ENCODE measurements at regions not wholly inside any gene's neighbourhood (a gene's known extent, or its start where the extent isn't known, plus 50 kb on each side); places are given as distances from the start of the nearest gene placed in this dataset.
"Not testable (repeated sequence)": the region's sequence is repeated elsewhere in the genome, so short reads cannot be mapped to it uniquely, and the experiment has no call there.

DNA sequence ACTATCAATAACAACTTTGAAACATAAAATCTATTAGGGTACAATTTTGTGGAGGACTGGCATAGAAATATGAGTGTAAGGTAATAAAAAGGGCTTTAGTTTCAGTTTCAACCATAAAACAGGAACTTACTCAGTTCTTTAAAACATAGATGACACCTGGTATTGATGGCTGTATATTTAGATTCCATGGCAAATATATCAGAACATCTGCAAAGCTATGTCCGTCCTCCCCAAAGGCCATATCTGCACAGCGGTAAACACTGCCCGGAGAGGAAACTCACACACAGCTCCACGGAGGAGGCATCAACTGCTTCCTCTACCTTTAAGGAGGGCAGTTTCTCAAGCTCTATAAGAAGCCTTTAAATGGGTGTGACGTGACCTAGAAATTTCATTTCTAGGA lies 993.3 kb downstream of the BRD1 start:
- DNase-seq, result no peak

DNA sequence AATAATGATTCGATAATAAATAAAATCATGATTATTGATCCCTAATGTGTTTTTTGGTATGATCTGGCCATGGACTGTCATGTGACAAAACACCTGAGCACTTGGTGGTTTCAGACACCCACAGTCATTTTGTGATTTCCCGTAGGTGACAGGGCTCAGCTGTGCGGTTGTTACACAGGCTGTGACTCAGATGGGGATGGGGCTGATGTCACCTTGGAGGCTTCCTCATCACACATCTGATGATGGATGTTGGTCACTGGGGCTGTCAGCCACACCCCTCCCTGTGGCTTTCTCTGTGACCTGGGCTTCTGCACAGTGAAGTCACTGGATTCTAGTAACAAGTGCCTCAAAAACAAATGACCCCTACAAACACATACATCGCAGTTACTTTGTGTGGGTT lies 995.1 kb downstream of the BRD1 start:
- DNase-seq, result no peak

DNA sequence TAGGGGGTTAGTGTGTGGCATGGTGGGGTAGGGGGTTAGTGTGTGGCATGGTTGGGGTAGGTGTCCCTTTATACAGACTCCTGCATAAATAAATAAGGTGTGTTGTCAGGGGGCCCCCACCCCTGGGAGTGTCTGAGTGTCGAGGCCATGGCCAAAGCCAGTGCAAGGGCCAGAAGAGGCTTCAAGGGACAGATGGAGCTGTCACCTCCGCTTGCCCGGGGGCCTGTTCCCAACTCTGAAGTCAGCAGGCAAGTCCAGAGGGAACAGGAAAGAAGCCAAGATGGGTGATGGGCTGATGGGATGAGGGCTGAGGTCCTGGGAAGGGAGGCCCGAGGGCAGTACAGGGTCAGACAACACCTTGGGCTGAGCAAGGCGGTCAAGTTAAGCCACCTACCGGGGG lies 997.8 kb downstream of the BRD1 start:
- DNase-seq, result no peak

DNA sequence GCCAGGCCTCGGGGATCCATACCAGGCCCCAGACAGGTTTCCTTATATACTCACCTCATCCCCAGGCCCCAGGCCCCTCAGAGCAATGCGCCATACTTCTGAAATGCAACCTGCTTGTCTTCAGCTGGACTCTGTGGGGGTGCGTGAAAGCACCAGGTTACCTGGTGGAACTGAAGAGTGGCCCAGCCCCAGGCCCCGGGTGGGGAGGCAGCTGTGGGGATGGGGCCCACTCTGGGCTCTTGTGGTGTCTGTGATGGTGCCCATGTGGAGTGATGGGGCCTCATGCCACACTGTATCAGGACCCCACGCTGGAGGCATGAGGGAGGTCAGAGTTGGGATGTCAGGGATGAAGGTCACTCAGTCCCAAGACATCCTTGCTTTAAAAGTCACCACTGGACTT lies 999.0 kb downstream of the BRD1 start:
- no peak for DNase-seq

DNA sequence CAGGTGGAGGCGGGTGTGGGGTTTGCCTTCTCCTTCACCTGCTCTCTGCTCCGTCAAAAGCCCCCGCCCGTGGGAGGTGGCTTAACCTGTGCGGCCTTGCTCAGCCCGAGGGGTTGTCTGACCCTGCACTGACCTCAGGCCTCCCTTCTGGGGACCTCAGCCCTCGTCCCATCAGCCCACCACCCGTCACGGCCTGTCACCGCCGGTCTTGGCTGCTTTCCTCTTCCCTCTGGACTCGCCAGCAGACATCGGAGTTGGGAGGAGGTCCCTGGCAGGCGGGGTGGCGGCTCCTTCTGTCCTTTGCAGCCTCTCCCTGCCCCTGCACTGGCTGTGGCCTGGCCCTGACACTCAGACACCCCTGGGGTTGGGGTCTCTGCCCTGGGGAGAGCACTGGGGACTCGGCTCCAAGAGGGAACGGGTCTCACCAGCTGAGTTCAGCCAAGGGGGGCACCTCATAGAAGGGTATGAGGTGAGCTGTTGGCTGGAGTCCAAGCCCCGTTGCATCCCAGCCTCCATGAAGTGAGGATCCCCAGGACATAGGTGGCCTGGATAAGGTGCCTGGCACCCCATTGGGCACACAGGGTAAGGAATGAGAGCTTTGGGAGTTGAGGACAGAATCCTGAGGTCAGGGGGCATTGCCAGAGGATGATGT lies 999.6 kb downstream of the BRD1 start:
- DNase-seq, result no peak

DNA sequence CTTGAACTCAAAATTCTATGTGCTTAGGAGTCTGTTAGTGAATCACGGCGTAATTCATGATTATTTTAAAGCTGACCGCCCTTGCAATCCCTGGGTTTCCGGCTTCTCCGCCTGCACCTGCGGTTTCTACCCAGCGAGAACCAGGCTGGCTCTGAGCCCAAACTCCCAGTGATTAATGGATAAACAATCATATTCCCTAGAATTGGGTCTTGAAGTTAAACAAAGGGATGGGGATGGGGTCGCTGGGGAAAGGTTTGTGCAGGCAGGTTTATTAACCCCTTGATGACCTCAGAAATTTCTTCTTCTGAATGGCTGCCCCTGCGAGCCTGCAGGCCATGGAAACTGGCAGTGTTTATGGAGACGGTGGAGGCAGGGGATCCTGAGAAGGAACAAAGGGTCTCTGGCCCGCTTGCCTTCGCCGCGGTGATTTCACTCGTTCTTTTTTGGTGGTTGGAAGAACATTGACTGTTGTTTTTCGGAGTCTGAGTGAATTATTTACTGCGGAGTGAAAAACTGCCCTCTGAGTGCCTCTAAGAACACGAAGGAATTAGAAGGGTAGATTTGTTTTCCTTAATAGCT lies 1000.3 kb downstream of the BRD1 start:
- no peak for DNase-seq

DNA sequence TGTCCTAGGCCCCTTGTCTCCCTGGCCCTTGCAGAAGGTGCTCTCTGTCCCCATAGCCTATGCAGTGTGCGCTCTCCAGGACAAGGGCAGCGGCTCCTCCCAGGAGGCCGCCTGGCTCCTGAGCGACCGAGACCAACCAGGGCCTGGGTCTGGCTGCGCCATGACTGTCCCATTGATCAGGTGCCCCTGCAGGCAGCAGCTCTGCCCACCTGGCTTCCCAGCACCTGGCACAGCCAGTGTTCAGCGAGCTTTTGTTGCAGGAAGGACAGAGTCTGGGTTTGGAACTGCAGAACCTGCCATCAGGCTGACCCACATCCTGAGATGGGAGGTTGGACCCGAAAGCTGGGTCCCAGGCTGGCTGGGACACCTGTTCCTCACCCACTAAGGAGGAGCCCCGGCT lies 1001.1 kb downstream of the BRD1 start:
- no peak for DNase-seq

DNA sequence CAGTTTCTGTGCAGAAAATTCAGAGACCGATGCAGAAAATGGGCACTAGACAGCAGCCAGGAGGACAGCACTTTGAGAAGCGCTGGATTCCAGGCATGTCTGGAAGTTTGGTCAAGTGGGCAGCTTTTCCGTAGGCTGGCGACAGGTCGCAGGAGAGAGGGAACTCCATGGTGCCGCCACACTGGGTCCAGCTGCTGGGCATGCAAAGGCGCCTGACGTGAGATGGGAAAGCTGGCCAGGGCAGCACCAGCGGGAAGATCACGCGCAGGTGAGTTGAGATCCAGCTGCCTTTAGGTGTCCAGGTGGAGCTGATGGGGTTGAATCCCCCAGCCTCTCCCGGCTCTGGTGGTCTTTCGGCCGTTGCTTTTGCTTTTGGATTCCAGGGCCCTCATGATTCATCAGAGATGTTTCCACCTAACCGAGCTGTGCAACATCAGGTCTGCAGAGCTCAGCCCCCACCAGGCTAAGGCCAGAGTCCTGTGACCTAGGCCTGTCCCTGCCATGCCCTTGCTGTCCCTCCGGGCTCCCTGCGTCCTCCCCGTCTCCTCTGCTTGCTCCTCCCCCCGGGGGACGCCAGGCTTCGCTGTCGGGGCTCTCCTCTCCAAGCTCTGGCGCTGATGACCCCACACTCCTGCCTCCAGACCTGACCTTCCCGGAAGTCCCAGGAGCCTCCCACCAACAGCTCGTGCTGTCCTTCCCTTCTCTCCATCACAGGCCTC lies 1001.7 kb downstream of the BRD1 start:
- no peak for DNase-seq

DNA sequence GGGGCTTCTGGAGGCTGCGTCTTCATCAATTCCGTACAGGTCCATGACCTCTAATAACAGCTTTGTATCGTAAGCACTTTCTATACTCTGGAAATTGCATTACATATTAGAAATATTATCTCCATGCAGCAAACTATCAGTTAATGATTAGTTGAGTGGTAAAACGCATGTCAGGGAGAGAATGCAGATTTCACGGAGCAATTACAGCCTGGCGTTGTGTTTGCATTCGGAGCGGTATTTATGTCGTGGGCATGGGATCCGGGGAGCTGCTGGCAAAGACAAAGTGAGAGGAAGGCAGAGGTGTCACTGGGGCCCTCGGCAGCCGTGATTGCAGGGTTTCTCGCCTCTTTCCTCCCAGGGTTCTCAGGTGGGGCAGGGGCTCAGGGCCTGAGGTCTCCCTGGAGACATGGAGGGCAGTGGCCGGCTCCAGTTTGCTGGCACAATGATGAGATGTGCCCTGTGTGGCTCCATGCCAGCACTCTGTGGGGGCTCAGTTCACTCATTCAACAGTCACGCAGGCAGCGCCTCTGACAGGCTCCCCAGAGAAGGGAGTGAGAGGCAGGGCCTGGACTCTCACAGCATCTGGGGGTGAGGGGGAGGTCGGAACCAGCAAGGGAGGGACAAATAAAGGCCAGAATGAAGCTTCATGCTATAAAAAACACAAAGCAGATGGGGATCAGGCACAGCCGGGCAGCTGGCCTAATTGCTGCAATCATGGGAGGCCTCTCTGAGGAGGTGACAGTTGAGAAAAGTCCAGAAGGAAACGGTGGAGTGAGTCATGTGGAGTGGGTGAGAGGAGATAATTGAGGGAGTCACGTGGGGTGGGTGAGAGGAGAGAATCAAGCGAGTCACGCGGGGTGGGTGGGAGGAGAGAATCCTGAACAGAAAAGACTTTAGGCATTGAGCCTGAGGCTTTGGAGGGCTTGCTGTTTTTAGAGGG lies 1002.7 kb downstream of the BRD1 start:
- peak; percentile 28 for DNase-seq

DNA sequence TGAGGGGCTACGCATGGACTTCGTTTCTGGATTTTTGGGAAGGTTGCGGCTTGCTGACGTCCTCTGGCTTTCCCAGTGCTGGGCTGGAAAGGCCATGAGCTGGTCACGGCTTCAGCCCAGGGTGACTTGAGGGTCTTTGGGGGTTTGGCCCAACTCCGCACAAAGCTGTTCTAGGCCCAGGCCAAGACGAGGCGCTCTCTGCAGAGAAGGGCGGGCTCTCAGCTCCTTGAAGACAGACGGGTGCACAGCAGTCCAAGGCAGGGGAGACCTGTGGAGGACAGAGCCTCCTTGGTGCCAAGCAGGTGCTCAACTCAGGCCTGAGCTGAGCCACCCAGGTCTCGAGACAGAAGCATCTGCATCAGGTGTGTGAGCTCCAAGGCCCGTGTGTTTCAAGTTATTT lies 1003.7 kb downstream of the BRD1 start:
- no peak for DNase-seq

DNA sequence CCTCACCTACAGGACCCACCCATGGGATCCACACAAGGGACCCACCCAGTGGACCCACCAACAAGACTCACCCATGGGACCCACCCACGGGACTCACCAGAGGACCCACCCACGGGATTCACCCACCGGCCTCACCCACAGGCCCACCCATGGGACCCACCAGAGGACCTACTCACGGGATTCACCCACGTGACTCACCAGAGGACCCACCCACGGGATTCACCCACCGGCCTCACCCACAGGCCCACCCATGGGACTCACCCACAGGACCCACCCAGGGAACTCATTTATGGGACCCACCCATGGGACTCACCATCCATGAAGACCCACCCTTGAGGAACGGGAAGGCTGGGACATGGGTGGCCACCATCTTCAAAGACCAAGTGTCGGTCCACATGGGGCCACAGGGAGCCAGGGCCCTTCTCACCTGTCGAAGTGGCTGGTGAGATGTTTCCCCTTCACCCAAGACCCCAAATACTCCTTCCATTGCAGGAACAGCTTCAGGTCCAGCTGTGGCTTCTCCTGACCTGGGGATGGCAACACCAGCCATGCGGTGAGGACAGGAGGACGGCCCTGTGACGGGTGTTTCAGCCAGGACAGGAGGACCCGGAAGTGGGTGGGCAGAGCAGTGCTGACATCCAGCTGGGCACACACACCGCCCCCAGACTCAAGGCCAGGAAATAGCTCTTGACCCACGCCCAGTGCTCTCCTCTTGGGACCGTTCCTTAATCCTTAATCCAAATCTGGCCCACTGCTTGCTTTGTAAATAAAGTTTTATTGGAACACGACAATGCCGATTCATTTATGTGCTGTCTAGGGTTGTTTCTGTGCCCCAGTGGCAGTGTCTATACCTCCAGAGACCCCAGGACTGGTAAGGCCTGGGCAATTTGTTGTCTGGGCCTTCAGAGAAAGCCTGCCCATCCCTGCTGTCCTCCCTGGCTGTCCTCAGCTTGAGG lies 1005.1 kb downstream of the BRD1 start:
- no peak for DNase-seq

DNA sequence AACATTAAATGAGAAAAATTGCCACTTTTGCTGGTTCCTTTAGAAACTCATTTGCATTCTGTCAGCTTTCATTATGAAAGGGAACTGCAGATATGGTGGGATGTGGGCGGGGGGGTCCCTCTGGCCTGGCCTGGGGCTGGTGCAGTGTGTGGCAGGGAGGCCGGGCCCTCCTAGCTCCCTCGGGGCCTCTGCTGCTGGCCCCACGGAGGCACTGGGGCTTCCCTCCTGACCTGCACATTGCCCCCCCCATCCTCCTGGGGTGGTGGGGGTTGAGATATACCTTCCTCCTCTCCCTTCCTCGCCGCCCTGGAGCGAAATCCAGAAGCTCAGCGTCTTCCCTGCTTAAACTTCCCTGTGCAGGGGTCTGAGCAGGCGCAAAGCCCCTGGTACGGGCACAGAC lies 1005.9 kb downstream of the BRD1 start:
- DNase-seq, result no peak

DNA sequence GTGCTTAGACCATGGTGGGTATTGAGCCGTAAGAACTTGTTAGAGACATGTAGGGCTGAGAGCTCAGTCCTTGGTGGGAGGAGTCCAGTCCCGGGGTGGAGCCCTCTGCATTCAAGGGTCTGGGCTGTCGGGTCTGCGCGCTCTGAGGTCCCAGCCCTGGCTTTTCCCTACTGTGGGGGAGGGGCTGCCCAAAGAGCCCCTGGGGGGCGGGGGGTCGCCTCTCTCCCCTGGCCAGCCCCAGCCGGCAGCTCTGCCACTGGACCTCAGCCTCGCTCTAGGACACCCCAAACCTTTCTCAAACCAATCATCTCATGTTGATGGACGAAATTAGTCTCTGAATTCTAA lies 1006.4 kb downstream of the BRD1 start:
- no peak for DNase-seq

DNA sequence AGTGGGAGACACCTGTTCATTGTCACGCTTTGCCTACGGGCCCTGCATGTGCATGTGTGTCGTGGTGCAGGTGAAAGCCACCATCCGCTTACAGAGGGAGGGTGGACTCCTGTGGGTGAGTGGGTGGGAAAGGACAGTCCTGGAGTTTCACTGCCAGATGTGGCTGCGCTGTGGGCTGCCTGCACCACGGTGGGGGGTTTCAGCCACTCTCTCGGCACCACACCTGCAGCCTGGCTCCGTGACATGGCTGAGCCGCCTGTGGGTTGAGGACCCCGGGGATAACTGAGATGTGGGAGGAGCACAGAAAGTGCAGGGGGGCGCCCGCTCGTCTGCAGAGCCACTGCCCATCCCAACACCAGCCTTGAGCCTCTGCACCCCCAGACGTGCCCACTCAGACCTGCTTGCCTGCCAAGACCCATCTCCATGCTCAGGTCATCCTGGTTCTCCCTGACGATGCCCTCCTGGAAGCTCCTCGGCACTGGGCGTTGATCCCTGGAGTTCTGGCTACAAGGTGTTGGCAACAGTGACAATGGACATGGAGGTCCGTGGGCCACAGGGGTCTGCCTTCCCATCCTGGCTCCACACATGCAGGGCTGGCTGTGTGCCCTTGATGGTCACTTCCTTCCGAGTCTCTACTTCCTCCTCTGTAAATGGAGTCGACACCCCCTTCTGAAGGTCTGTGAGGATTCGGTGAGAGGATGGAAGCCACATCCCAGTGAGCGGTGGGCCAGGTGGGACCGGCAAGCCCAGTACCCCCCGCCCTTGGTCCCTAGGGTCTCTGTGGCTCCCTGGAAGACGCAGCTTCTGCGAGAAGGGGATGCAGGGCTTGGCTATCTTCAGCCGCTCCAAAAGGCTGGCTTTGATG lies 1007.0 kb downstream of the BRD1 start:
- DNase-seq, result no peak

DNA sequence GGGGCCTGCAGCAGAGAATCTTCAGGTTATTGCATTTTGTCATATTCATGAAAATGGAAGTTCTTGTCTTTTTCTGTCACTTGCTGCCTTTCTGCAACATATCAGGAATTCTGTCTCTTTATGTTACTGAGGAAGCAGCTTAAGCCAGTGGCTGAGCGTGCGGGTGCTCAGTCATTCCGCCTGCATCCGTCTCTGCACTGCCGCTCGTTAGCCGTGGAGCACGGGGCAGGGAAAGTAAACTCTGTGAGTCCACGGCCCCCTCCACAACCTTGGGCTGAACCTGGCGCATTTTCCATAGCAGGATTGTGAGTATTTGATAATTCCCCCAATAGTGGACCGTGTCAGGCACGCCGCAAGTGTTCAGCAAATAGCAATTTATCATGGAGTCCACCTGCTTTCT lies 1007.7 kb downstream of the BRD1 start:
- DNase-seq, result no peak

DNA sequence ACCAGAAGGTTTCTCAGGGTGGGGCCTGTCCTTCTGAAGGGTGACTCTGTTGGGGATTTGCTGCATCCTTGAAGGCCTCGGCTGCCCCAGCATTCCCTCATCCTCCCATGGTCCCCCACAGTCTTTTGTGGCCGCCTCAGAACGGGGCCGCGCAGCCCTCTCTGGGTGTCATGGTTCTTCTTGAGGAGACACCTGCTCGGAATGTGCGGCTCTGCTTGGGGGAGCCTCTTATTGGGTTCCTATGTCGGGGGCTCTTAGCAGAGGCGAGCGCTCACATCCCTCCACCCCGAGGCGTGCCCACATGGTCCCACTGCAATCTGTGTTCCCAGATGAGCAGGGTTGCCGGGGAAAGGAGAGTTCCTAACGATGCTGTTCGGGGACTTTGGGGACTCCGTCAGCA lies 1008.4 kb downstream of the BRD1 start:
- DNase-seq, result no peak

DNA sequence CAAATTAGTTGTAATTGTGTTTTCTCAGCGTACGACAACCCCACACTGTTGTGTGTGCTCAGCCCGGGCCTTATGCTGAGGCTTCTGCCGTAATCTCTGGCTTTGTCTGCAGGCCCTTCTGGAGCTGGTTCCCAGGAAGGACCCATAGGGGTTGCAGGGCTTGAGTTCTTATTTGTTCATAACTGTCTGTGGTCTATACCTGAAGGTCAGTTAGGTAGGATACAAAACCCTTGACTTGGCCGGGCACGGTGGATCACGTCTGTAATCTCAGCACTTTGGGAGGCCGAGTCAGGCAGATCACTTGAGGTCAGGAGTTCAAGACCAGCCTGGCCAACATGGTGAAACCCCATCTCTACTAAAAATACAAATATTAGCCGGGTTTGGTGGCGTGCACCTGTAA lies 1010.2 kb downstream of the BRD1 start:
- not testable (repeated sequence) for DNase-seq

DNA sequence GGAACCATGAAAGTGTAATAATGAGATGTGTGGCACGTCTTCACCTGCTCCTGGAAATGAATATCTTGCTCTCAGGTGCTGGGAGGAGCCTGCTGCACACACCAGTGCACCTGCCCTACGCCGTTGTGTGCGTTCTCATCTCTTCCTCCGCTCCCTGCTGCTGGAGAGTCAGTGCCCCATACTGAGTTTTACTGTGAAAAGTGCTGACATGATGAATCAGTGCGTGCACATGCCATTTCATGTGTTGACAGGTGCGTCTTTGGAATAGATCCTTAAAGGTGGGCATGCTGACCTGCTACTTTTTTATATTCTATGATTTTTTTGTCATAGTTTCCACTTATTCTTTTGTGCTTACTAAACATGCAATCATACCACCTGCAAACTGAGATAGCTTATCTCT lies 1015.8 kb downstream of the BRD1 start:
- DNase-seq, result no peak

DNA sequence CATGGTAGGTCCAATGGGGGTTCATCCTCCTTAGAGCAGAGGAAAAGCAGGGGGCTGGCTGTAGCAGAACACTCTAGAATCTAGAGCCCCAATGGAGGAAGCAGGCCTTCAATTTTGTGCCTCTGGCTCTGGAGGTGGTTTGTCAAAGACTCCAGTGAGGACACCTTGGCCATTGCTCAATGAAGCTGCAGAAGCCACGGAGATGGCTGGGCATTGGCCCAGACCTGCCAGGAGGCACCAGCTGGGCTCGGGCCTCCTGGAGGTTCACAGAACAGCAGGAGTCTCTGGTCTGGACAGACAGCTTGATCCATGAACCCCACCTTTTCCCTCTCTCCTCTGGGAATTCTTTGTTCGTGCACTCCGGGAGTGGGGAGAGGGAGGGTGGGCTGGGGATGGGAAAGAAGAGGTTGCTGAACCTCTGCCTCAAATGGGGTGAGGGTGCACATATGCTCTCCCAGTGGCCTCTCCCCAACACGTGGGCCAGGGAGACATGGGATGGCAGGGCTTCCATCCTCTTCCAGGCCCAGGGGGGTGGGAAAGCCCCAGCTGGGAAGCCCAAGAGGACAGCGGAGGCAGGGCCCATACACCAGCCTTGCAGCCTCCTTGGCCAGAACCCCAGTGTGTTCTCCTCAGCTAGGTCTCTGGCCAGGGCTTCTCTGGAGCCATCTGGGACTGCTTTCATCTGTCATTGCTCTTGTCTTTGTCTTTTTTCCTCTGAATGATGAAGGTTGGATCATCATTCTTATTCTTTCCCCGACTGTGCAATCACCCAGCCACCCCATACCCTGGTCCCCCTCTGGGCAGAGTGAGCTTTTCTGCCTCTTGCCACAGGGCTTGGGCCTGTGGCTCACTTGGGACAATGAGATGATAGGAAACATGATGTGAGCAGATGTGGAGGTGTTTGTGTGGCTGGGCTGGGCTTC lies 1019.4 kb downstream of the BRD1 start:
- DNase-seq, result peak; percentile 24

DNA sequence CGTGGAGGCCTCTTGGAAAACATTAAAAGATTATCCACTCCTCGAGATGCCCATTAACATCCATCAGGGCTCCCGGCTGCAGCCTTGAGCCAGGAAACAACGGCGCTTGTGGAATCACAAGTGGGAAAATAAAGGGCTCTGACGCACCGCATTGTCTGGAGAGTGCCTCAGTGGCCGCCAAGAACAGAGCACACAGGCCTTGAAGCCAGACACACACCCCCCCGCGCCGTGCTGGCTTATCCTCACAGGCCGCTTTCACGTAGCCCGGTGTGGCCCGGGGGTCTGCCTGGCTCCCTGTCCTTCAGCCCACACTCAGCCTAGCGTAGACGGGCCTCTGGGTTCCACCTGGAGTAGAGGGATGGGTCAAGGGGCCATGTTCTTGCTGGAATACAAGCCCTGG lies 1020.5 kb downstream of the BRD1 start:
- DNase-seq, result no peak
